Epithelial cell of esophagus (primary cell): ENCODE measurements at regions not wholly inside any gene's neighbourhood (a gene's known extent, or its start where the extent isn't known, plus 50 kb on each side); places are given as distances from the start of the nearest gene placed in this dataset.
A peak's percentile ranks its signal among the peaks of the same experiment; 100 is the strongest.

Source experiments
- DNase-seq: peaks from one replicate; pipeline ENCODE4 v3.0.0; 2010; ENCODE audit warnings: low read depth
- H3K4me3 ChIP-seq: 2 replicates; pipeline ENCODE4 v1.5.1; 2011; ENCODE audit warnings: mild to moderate bottlenecking, low read length, control low read depth
- CTCF ChIP-seq: IDR thresholded peaks from 2 replicates; pipeline ENCODE4 v1.5.1; 2011; ENCODE audit warnings: low read depth, mild to moderate bottlenecking, low read length, control low read depth, inconsistent platforms; ENCODE audit not compliant: insufficient read depth; ENCODE audit errors: missing control alignments

GRCh38 chr7:17532861-17533404 is 234.5 kb downstream of the AHR start:
- TF ChIP-seq CTCF = no peak
- no peak overlapping the region for H3K4me3 ChIP-seq
- peak; percentile 91 for DNase-seq

- no peak for DNase-seq
- H3K4me3 ChIP-seq = no peak overlapping the region
- no peak for TF ChIP-seq CTCF
Observed at GRCh38 chr7:17534348-17534747, 235.9 kb downstream of the AHR start.

- TF ChIP-seq CTCF = no peak
- H3K4me3 ChIP-seq = no peak overlapping the region
- DNase-seq = peak; percentile 61
Observed at GRCh38 chr7:17535776-17536175, 237.3 kb downstream of the AHR start.

- no peak for DNase-seq
- H3K4me3 ChIP-seq = no peak overlapping the region
- TF ChIP-seq CTCF = no peak
Observed at GRCh38 chr7:17544401-17544800, 245.9 kb downstream of the AHR start.

GRCh38 chr7:17545348-17545747 is 246.9 kb downstream of the AHR start:
- no peak for DNase-seq
- no peak overlapping the region for H3K4me3 ChIP-seq
- TF ChIP-seq CTCF = no peak

- no peak for TF ChIP-seq CTCF
- no peak overlapping the region for H3K4me3 ChIP-seq
- no peak for DNase-seq
Observed at GRCh38 chr7:17546189-17546588, 247.7 kb downstream of the AHR start.

- peak; percentile 59 for DNase-seq
- TF ChIP-seq CTCF = no peak
- no peak overlapping the region for H3K4me3 ChIP-seq
Observed at GRCh38 chr7:17546592-17546991, 248.1 kb downstream of the AHR start.
